Fibroblast of skin of left biceps (primary cell): ENCODE measurements at regions not wholly inside any gene's neighbourhood (a gene's known extent, or its start where the extent isn't known, plus 50 kb on each side); places are given as distances from the start of the nearest gene placed in this dataset.

Source experiments
- DNase-seq, 2 experiments: peaks; one replicate each; pipeline ENCODE4 v3.0.0-alpha.2; 2013; ENCODE audit warnings: low read depth in 2 of 2

GRCh38 chr3:68467465-68467864 is 464.9 kb downstream of the TAFA4 start:
- no peak for DNase-seq

GRCh38 chr3:68458581-68458980 is 473.8 kb downstream of the TAFA4 start:
- DNase-seq, result no peak

- no peak for DNase-seq
Measured at GRCh38 chr3:68448510-68449383, 483.6 kb downstream of the TAFA4 start.

- DNase-seq, result no peak
Measured at GRCh38 chr3:68447885-68448284, 484.5 kb downstream of the TAFA4 start.

- no peak for DNase-seq
Measured at GRCh38 chr3:68441054-68441453, 491.3 kb downstream of the TAFA4 start.

- no peak for DNase-seq
Measured at GRCh38 chr3:68436619-68437401, 495.5 kb downstream of the TAFA4 start.

GRCh38 chr3:68428495-68428894 is 503.9 kb downstream of the TAFA4 start:
- no peak for DNase-seq

GRCh38 chr3:68424796-68425460 is 507.4 kb downstream of the TAFA4 start:
- no peak for DNase-seq

GRCh38 chr3:68408626-68409025 is 523.7 kb downstream of the TAFA4 start:
- DNase-seq, result no peak

- no peak for DNase-seq
Measured at GRCh38 chr3:68403741-68404140, 528.6 kb downstream of the TAFA4 start.

GRCh38 chr3:68402235-68402918 is 530.0 kb downstream of the TAFA4 start:
- no peak for DNase-seq

GRCh38 chr3:68378631-68379030 is 553.7 kb downstream of the TAFA4 start:
- DNase-seq, result no peak

GRCh38 chr3:68373727-68374126 is 558.6 kb downstream of the TAFA4 start:
- no peak for DNase-seq

GRCh38 chr3:68363796-68364195 is 568.6 kb downstream of the TAFA4 start:
- no peak for DNase-seq

GRCh38 chr3:68360492-68360891 is 571.9 kb downstream of the TAFA4 start:
- no peak for DNase-seq

GRCh38 chr3:68345781-68346180 is 586.6 kb downstream of the TAFA4 start:
- DNase-seq, result no peak

GRCh38 chr3:68342426-68342825 is 589.9 kb downstream of the TAFA4 start:
- no peak for DNase-seq

- no peak for DNase-seq
Measured at GRCh38 chr3:68336042-68336441, 596.3 kb downstream of the TAFA4 start.

GRCh38 chr3:68334367-68334986 is 597.9 kb downstream of the TAFA4 start:
- DNase-seq, result no peak

GRCh38 chr3:68328049-68328448 is 604.3 kb downstream of the TAFA4 start:
- DNase-seq, result no peak

GRCh38 chr3:68315964-68316363 is 616.4 kb downstream of the TAFA4 start:
- DNase-seq, result no peak
